HG03469 (cell line): ENCODE measurements at regions not wholly inside any gene's neighbourhood (a gene's known extent, or its start where the extent isn't known, plus 50 kb on each side); places are given as distances from the start of the nearest gene placed in this dataset.

Experiments used
- ATAC-seq: cut with Tn5 transposase; IDR thresholded peaks from one replicate; pipeline ENCODE4 v1.9.1; 2021; ENCODE audit warnings: mild to moderate bottlenecking, moderate library complexity, moderate number of reproducible peaks; ENCODE audit not compliant: unreplicated experiment

DNA sequence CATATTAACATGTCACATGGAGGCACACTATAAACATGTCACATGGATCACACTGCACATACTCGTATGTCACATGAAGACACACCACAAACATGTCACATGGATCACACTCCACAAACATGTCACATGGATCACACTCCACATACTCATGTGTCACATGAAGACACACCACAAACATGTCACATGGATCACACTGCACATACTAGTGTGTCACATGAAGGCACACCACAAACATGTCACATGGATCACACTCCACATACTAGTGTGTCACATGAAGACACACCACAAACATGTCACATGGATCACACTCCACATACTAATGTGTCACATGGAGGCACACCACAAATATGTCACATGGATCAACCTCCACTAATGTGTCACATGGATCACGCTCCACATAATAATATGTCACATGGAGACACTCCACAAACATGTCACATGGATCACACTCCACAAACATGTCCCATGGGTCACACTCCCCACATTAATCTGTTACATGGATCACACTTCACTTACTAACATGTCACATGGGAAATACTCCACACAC, 195.6 kb upstream of the PFKP start:
- ATAC-seq, result no peak

DNA sequence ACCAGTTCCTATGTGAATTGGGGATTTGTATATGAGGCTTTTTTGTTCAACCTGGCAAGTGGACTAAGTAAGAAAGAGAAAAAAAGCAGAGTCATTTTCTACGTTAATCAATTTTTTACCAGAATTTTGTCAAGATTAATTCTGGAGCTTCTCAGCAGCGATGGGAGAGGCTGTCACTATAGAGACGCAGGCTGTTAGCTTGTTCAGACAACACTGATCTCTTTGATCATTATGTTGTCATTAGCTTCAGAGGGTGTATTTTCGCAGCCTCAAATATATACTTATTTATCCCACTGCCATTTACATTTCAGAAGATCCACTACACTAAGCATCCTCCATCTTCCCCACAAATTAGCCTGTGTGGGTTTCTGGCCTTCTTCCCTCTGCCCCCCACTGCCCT, 196.7 kb upstream of the PFKP start:
- no peak for ATAC-seq

- ATAC-seq, result no peak
Measured at GRCh38 chr10:2867788-2868299, 199.5 kb upstream of the PFKP start.

DNA sequence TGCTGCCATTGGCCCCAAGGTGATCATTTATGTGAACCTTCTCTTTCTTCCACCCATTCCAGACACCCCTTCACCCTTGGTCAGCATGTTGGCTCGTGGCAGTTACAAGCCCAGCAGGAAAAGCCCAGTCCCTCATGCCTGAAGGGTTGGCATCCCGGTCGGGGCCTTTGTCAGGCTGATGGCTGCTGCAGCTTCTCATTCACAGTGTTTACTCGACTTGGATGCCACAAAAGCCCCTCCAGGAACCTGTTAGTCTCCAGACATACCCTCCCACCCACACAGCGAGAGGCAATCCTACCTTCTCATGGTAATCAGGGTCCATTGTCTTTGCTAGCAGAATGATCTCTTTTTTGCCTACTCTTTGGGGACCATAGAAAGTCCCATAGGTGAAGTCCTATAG, 200.8 kb upstream of the PFKP start:
- no peak for ATAC-seq

- no peak for ATAC-seq
Measured at GRCh38 chr10:2861632-2862210, 205.6 kb upstream of the PFKP start.

GRCh38 chr10:2858452-2858851, 208.9 kb upstream of the PFKP start:
- no peak for ATAC-seq

- no peak for ATAC-seq
Measured at GRCh38 chr10:2856598-2856997, 210.8 kb upstream of the PFKP start.

GRCh38 chr10:2852574-2853323, 214.6 kb upstream of the PFKP start:
- ATAC-seq, result no peak

- ATAC-seq, result no peak
Measured at GRCh38 chr10:2851566-2851965, 215.8 kb upstream of the PFKP start.

GRCh38 chr10:2850202-2850601, 217.1 kb upstream of the PFKP start:
- no peak for ATAC-seq

DNA sequence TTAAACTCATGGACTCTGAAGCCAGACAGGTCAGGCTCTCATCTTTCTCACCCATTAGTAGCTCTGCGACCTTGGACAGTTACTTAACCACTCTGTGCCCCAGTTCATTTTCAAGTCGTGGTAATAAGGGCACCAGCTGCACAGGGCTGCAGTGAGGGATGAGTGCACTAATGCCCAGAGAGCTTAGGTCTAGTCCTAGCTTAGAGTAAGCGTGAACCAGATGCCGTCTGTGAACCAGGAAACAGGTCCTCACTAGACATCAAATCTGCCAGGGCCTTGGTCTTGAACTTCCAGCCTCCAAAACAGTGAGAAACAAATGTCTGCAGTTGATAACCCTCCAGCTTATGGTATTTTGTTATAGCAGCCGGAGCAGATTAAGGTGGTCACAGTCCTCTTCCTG, 222.4 kb upstream of the PFKP start:
- no peak for ATAC-seq

DNA sequence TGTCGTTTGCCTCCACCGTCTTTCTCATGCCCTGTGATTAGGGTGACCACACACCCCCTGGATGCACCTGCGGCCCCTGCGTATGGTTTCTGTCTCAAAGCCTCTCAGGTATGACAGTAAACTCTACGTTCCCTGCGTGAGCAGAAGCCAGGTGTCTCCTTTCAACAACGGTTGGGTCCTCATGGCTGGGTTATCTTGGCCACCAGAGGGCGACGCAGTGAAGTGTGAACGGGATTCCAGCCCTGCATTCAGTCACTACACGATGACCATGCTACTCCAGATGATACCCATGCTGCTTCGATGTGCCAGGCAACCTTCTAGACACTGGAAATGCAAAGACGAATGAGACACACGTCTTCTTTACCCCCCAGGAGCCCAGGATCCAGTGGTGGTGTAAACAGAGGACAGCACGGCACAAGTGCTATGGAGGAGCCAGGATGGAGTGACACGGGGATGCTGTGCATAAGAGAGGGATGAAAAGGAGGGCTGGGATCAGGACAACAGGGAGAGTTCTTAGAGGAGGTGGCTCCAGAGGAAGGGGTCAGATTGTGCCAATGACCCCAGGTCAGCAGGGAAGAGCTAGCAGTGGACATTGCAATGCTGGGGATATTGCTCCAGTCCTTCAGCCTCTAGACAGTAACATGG, 228.1 kb upstream of the PFKP start:
- ATAC-seq, result no peak

GRCh38 chr10:2837674-2838073, 229.7 kb upstream of the PFKP start:
- no peak for ATAC-seq

DNA sequence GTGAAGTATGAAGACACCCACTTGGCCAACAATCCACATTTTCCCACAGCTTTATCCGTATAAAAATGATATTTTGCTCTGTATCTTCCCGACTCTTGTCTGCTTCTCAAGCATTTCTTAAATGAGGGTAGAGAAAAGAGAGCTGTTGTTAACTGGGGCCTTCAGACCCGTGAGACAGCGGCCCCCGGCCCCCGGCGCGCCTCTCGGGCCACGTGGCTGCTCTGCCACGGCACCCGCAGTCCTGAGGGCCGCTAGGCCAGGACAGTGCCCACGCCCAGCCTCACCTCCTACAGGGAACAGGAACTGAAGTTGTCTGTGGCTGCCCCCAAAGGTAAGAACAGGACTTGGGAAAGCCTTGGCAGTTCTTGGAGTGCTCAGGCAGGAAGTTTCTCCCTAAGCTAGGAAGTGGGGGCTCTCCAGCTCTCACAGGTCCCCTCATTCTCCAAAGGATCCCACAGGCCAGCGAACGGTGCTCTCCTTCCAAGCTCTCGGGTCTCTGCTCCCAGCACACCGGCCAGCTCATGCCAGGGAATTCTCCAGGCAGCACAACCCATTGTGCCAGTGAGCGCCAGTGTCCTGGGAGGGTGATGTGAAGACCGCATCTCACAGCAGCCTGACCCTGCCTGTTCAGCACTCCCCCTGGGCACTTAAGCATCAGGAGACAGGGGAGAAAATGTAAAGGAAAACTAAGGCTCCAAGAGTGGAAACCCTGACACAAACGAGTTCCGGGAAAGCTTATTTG, 230.3 kb upstream of the PFKP start:
- no peak for ATAC-seq

GRCh38 chr10:2834214-2834613, 233.1 kb upstream of the PFKP start:
- no peak for ATAC-seq

- ATAC-seq, result no peak
Measured at GRCh38 chr10:2831509-2831908, 235.8 kb upstream of the PFKP start.

GRCh38 chr10:2828741-2829140, 238.6 kb upstream of the PFKP start:
- ATAC-seq, result no peak

- no peak for ATAC-seq
Measured at GRCh38 chr10:2826675-2827074, 240.7 kb upstream of the PFKP start.

DNA sequence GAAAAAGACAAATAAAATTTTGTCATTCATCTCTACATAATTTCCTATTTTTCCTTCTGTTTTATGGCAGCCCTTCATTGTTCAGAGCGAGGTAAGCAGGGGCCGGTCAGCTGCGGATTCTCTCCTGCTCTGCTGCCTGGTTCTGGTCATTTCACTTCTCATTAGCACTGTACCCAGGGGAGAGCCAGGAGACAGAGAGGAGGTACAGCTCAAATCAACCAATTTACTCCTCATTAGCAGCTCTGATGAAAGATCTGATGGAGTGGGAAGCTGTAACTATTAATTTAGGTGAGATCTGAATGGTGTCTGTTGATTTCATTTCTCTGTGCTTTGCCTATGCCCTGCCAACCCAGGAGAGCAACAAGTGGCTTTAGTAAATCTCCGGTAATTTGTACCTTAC, 241.5 kb upstream of the PFKP start:
- ATAC-seq, result no peak

DNA sequence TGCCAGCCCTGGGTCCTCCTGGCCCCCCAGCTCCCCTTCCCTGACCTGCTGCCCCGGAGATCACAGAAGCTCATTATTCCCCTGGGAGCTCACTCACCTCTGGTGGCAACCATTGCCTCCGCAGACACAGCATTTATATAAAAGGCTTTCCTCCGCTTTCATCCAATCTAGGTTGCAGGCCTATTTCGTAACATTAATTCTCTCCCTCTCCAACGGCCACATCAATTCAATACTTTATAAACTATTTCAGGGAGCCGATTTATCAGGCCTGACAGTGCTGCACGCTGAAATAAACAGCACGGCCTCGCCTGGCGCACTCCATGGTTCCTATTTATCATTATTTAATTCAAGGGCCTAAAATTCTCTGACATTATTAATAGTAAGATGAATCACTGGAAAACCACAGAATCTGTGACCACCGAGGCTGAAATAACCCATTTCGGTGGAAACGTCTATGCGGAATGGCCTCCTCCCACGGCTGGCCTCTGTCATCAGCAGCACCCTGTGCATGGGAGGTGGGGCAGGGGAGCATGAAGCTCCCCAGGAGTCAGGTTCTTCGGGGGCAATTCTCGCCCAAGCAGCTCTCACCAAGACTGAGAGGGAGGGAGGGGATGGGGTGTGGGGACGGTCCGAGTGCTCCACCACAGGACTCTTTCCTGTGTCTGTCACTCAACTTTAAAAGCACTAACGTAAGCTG, 249.3 kb upstream of the PFKP start:
- ATAC-seq, result no peak

DNA sequence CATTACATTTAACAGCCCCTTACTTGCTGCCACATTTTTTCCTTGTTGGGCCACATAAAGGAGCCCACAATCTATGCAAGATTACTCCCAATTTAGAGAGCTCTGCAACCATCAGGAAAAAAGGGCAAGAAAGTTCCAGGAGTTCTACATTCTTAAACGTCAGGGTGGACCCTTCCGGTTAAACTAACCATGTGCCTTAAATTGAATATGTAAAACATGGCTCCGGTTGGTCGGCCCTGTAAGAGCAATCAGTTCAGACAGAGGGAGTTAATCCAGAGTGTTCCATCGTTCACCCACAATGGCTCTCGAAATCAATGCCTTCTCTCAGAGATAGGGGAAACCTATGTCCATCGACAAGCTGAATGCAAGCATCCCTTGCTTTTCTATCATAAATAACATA, 253.7 kb upstream of the PFKP start:
- no peak for ATAC-seq
